GM18498 (cell line): ENCODE measurements at regions not wholly inside any gene's neighbourhood (a gene's known extent, or its start where the extent isn't known, plus 50 kb on each side); places are given as distances from the start of the nearest gene placed in this dataset.

Experiments
- ATAC-seq: cut with Tn5 transposase; IDR thresholded peaks from one replicate; pipeline ENCODE4 v1.9.1; 2021; ENCODE audit warnings: mild to moderate bottlenecking, moderate library complexity; ENCODE audit not compliant: unreplicated experiment

DNA sequence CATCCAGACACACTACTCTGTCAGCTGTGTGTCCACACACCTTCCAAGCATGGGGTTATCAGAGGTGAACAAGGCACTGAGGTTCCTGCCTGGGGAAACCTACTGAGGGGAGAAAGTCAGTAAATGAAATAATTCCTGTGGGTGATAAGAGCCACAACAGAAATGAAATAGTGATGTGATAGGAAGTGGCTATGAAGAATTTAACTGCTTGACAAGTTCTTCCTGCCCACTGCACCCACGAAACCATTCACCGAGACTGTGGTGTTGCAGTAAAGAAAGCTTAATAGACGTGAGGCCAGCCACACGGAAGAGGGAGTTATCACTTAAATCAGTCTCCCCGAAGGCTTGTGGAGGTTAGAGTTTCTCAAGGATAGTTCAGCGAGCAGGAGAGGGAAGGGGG is 353.1 kb downstream of the UQCRFS1 start:
- ATAC-seq, result no peak

- no peak for ATAC-seq
Measured at GRCh38 chr19:28858933-28859332, 354.0 kb downstream of the UQCRFS1 start.

- ATAC-seq, result no peak
Measured at GRCh38 chr19:28857967-28858366, 355.0 kb downstream of the UQCRFS1 start.

DNA sequence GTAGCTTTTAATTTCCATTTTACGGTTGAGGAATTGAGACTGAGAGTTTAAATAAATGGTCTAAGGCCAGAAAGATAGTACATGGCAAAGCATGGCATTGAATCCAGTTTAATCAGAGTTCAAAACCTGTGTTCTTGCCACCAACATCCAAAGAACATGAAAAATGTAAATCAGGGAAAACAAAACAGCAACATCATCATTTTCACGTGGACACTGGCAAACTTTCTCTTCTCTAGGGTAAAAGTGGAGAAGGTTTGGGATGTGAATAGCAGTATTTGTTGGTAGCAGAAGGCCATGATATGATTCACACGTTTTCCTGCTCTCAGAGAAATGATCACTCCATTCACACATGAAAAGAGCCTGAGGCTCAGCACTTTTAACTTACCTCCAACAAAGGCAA is 357.7 kb downstream of the UQCRFS1 start:
- no peak for ATAC-seq

- ATAC-seq, result no peak
Measured at GRCh38 chr19:28847468-28847867, 365.5 kb downstream of the UQCRFS1 start.

DNA sequence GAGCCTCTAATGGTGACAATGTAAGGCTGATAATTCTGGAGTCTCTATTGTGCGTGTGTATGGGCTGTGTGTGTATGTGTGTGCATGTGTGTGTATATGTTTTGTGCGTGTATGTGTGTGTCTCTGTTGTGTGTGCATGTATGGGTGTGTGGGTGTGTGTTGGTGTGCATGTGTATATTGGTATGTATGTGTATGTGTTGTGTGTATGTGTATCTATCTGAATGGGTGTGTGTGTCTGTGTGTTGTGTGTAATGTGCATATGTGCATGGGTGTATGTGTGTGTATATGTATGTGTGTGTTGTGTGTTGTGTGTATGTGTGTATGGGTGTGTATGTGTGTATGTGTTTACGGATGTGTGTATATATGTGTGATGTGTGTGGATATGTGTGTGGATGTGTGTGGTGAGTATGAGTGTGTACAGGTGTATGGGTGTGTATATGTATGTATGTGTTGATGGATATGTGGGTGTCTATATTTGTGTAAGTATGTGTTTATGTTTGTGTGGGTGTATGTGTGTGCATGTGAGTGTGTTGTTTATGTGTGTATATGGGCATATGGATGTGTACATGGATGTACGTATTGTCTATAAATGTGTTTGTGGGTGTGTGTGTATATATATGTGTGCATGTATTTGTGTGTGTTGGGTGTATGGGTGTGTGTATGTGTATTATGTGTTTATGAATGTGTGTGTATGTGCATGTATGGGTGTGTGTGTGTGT is 366.7 kb downstream of the UQCRFS1 start:
- ATAC-seq, result no peak

DNA sequence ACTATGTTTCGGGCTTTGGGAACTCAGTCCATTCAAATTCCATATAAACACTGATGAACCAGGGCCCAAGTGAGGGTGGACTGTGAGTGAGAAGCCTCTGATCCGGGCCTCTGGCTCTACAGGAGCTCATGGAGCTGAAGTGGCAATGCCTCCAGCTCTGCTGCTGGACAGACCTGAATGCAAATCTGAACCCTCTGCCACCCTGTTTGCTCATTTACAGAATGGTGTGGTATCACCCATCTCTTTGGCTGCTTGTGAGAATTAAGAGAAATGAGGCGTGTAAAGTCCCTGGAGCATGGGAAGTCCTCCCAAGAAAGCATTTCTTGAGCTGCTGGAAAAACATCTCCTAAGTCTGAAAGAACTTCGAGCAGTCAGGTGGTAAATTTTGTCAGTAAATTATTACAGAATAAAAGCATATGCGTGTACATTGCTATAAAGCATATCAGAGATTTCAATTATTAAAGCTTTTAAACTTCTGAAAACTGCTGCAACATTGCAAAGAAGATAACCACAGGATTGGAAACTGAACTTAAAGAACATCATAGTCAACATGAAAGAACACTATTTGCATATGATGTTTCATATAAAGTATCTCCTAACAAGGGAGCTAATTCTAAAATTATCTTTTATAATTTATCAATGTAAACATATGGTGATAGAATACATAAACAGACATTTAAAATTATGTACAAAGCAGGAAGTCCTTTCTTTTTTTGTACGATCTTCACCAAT is 369.0 kb downstream of the UQCRFS1 start:
- no peak for ATAC-seq

GRCh38 chr19:28841531-28841930 is 371.4 kb downstream of the UQCRFS1 start:
- no peak for ATAC-seq

DNA sequence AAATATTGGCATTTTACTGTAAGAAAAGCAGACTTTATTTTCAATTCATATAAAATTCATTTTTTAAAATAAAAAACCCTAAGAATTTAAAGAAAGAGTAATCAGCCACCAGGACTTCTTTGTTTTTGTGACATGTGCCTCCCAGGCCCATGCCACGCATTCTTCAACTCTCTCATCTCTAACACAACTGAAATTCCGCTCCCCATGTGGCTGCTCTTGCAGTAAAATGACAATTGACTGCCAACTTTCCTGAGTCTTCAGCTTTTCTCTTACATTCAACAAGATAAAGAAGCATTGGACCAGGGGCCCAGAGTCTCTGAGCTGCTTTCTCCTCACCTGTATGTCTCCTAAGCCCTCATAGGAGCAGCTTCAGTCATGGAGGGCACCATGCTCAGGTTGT is 372.1 kb downstream of the UQCRFS1 start:
- no peak for ATAC-seq

DNA sequence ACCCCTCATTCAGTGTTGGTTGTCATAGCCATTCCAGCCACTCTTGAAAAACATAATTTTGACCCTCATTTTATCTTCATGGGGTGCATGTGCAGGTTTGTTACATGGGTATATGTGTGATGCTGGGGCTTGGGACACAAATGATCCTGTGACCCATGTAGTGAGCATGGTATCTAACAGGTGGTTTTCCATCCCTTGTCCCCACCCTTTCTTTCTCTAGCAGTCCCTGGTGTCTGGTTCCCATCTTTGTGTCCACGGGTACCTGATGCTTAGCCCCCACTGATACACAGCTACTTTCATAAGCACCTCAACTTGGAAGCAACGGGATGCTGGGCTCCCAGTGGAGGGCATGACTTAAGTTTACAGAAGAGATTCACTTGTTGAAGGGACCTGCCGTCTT is 373.5 kb downstream of the UQCRFS1 start:
- no peak for ATAC-seq

DNA sequence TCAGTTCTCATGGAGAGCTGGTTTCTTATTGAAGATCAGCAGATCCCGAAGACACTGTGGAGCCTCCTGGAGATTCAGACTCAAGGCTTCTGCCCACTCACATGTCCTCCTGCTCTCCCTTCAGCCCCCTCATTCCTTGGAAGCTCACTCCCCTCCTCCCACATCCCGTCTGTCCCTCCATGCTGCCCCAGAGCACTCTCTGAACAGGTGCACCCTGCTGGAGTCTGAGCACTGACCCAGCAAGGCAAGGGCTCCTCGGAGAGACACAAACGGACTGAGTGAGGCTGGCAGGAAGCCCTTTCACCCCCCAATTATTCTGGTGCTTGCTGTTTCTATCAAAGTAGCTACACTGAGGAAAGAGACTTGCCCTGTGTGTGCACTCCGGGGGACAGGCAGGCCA is 374.0 kb downstream of the UQCRFS1 start:
- no peak for ATAC-seq

DNA sequence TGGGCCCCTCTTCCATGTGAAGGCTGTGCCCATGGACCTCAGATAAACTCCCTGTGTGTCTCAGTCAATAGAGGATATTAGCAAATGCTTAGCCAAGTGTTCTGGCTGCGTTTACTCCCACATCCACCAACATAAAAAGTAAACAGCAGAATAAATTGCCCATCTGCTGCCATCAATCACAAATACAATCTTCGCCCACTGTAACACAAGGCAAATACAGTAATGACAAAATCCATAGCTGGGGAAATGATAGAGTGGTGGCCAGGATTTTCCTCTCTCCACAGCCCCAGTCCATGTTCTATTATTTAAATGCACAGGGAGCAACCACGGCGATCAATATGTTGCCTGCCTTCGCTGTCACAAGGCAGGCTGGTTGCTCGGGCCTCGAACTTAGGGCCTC is 376.5 kb downstream of the UQCRFS1 start:
- no peak for ATAC-seq

- ATAC-seq, result no peak
Measured at GRCh38 chr19:28834996-28835395, 378.0 kb downstream of the UQCRFS1 start.

- no peak for ATAC-seq
Measured at GRCh38 chr19:28831462-28831861, 381.5 kb downstream of the UQCRFS1 start.

DNA sequence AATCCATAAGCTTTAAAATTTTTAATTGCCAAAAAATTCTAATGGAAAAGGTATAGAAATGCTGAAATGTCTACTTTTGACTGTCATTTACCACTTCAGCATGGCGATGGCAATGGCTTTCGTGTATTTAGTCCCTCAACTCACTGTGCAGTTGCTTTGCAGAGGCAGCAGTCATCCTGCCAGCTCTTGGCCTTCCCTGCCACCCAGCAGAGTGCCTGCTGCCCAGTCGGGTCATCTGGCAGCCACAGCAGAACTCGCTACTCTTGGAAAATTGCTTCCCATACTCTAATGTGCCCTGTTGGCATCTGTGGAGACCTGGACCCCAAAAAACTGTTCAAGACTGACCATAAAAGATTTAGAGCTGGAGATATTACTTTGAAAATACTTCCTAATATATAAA is 383.2 kb downstream of the UQCRFS1 start:
- ATAC-seq, result no peak

DNA sequence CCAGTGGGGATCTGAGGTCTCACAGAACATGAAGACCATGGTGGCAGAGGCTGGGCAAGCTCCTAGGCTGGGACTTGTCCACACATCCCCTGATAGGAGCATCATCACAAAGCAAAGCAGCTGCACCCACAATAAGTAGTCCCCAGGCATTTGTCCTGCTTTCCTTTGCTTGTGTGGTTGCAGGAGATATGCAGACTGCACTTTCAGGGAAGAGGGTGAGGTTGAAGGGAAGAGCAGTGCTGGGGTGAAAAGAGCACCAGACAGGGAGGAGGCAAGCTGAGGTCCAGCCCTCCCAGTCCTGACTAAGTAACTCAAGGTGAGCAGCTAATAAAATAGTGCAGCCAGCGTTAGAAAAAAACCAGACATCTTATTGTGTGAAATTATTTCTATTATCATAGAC is 383.6 kb downstream of the UQCRFS1 start:
- ATAC-seq, result no peak

DNA sequence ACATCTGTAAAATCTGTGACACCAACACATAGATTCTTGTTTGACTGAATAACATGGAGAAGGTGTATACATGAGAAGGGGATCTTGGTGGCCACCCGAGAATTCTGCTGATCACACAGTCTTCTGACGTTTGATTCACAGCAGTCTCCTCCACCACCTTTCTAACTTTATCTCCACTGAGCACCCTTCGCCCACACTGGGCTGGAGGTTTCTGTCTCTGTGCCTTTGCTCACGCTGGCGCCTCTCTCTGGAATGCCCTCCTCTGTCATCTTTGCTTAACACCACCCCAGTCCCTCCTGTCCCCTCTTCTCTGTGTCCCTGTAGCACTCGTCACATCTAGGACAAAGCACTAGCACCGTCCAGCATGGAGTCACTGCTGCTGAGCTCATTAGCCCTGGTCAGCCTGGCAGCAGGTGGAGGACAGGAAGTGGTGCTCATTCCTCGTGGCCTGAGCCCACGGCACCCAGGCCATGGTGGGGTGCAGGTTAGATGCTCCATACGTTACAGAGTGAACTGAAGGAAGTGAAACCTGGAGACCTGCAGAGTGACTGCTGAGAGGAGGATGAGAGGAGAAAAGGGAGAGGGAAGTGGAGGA is 384.6 kb downstream of the UQCRFS1 start:
- ATAC-seq, result no peak

- no peak for ATAC-seq
Measured at GRCh38 chr19:28827382-28827781, 385.6 kb downstream of the UQCRFS1 start.

- no peak for ATAC-seq
Measured at GRCh38 chr19:28823338-28823961, 389.5 kb downstream of the UQCRFS1 start.

DNA sequence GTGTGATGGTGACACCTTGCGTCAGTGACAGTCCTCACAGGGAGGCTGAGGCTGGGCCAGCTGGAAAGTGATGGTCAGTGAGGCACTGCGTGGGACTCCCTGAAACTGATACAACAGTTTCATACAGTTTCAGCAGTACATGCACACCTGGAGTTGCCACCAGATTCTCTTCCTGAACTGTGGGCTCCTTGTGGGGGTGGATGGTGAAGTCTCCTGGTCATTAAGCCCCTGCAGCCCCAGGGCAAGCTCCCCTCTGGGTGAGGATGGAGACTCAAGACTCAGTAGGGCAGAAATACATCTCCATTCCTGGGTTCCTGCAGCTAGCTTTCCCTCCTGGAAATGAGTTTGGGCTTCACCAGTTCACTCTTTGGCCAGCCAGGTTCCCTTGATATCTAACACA is 392.7 kb downstream of the UQCRFS1 start:
- ATAC-seq, result no peak

DNA sequence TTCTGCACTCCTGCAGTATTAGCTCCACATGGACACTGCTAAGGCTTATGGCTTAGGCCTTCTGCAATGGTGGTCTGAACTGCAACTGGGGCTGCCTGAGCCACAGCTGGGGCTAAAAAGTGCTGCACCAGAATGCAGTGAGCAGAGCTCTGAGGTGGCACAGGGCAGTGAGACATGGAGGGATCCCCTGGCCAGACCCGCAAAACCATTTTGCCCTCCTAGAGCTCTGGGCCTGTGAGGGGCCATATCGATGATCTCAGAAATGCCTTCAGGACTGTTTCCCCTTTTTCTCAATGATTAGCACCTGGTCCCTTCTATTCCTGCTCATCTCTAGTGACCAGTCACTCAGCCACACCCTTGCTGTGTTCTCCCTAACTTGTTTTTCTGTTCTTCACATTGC is 397.7 kb downstream of the UQCRFS1 start:
- ATAC-seq, result no peak

DNA sequence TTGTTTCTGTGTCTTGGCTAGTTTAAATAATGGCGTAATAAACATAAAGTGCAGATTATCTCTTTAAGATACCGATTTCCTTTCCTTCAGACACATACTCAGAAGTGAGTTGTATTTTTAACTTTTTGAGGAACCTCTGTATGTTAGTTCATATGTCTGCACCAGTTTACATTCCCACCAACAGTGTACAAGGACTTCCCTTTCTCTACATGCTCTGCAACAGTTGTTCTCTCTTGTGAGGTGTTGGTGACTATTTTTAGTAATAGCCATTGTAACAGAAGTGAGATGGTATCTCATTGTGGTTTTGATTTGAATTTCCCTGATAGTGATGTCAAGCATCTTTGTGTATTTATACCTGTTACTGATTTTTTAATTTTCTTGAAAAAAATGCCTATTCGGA is 418.6 kb downstream of the UQCRFS1 start:
- ATAC-seq, result no peak
